ENCODE measurements at regions not wholly inside any gene's neighbourhood (a gene's known extent, or its start where the extent isn't known, plus 50 kb on each side); places are given as distances from the start of the nearest gene placed in this dataset.

- Histone ChIP-seq H3K9me3 (no peaks in the 10 kb centered on the region), H3K4me1 (peaks cover 0 to 27% (median 17%) of the 10 kb centered on the region in 4 donors), H3K27me3 (no peaks in the 10 kb centered on the region), H3K4me3 (no peak overlapping the region), H3K36me3 (no peaks in the 10 kb centered on the region), H3K27ac (no peak overlapping the region)
- TF ChIP-seq EP300 (IDR thresholded peaks at IDR 0.05) (no peak), CTCF (IDR thresholded peaks at IDR 0.05) (no peak), POLR2AphosphoS5 (IDR thresholded peaks at IDR 0.05) (no peak), POLR2A (IDR thresholded peaks at IDR 0.05) (no peak)
- intact Hi-C loops (cut with DNase I), result loop anchor here (5.0 kb wide), 2 partner anchors 94 to 184 kb away; partner anchors contain the start of gene PELI1
- WGBS, 2 donors, result 73 to 90% methylated on average over 8 of the region's 8 CpGs
- no peak for DNase-seq
These were observed 127.9 kb upstream of the LGALSL start for GRCh38 chr2:64325852-64326577.

- no peak for DNase-seq
- Histone ChIP-seq H3K4me1 (peaks cover 0 to 32% (median 20%) of the 10 kb centered on the region in 4 donors), H3K27ac (peak overlapping the region in 2 of 4 donors; percentile 80 to 81), H3K9me3 (no peaks in the 10 kb centered on the region), H3K4me3 (no peak overlapping the region), H3K27me3 (no peaks in the 10 kb centered on the region), H3K36me3 (no peaks in the 10 kb centered on the region)
- WGBS, 2 donors, result 86 to 89% methylated on average over 14 of the region's 14 CpGs
- intact Hi-C loops (cut with DNase I), result loop anchor here (5.0 kb wide), 2 partner anchors 94 to 184 kb away; partner anchors contain the start of gene PELI1
- TF ChIP-seq EP300 (IDR thresholded peaks at IDR 0.05) (no peak), CTCF (IDR thresholded peaks at IDR 0.05) (no peak), POLR2A (IDR thresholded peaks at IDR 0.05) (no peak), POLR2AphosphoS5 (IDR thresholded peaks at IDR 0.05) (no peak)
These were observed 127.3 kb upstream of the LGALSL start for GRCh38 chr2:64326578-64327050.

- WGBS, 2 donors, result 72 to 75% methylated on average over 5 of the region's 5 CpGs
- no peaks in the 10 kb centered on the region for H3K9me3 ChIP-seq
- intact Hi-C loops (cut with DNase I), result loop anchor here (5.0 kb wide), 2 partner anchors 95 to 185 kb away; partner anchors contain the start of gene PELI1
- no peaks in the 10 kb centered on the region for H3K36me3 ChIP-seq
- peaks cover 0 to 32% (median 20%) of the 10 kb centered on the region in 4 donors for H3K4me1 ChIP-seq
- TF ChIP-seq POLR2A (IDR thresholded peaks at IDR 0.05), result no peak
- TF ChIP-seq EP300 (IDR thresholded peaks at IDR 0.05), result no peak
- no peak for TF ChIP-seq CTCF (IDR thresholded peaks at IDR 0.05)
- no peak for TF ChIP-seq POLR2AphosphoS5 (IDR thresholded peaks at IDR 0.05)
- DNase-seq, result no peak
- H3K4me3 ChIP-seq, result peak overlapping the region in 3 of 4 donors; percentile 37 to 48 (median 45)
- H3K27ac ChIP-seq, result peak overlapping the region in 3 of 4 donors; percentile 71 to 81 (median 80)
- no peaks in the 10 kb centered on the region for H3K27me3 ChIP-seq
These were observed 126.8 kb upstream of the LGALSL start for GRCh38 chr2:64327129-64327509.

- intact Hi-C loops (cut with DNase I), result loop anchor here (1.0 to 5.0 kb wide), 3 partner anchors 95 to 278 kb away; partner anchors contain the start of gene PELI1
- Histone ChIP-seq H3K4me1 (peaks cover 0 to 32% (median 20%) of the 10 kb centered on the region in 4 donors), H3K4me3 (peak overlapping the region; percentile 6 to 48 (median 41)), H3K36me3 (no peaks in the 10 kb centered on the region), H3K9me3 (no peaks in the 10 kb centered on the region), H3K27me3 (no peaks in the 10 kb centered on the region), H3K27ac (peak overlapping the region in 3 of 4 donors; percentile 71 to 81 (median 80))
- peak; percentile 73 for DNase-seq
- 49 to 79% methylated on average over 16 of the region's 16 CpGs for WGBS, 2 donors
- TF ChIP-seq CTCF (IDR thresholded peaks at IDR 0.05) (peak in 3 of 4 experiments; percentile 46 to 65 (median 53)), POLR2A (IDR thresholded peaks at IDR 0.05) (no peak), POLR2AphosphoS5 (IDR thresholded peaks at IDR 0.05) (peak in 3 of 4 donors; percentile 9 to 42 (median 33))
These were observed 126.2 kb upstream of the LGALSL start for GRCh38 chr2:64327510-64328414.
